ENCODE measurements at regions not wholly inside any gene's neighbourhood (a gene's known extent, or its start where the extent isn't known, plus 50 kb on each side); places are given as distances from the start of the nearest gene placed in this dataset.

- TF ChIP-seq CTCF (IDR thresholded peaks at IDR 0.05), result no peak
- TF ChIP-seq AFF4 (CRISPR knock-in tag; IDR thresholded peaks at IDR 0.05; ENCODE audit: borderline replicate concordance), result no peak
- no peak for TF ChIP-seq TEAD4 (CRISPR knock-in tag; IDR thresholded peaks at IDR 0.05)
- no peak for TF ChIP-seq HMGXB4 (CRISPR knock-in tag; IDR thresholded peaks at IDR 0.05)
- TF ChIP-seq NR1H2 (CRISPR knock-in tag; IDR thresholded peaks at IDR 0.05), result no peak
- no peak for TF ChIP-seq PRDM15 (CRISPR knock-in tag; IDR thresholded peaks at IDR 0.05)
These were observed 271.1 kb downstream of the NDUFS4 start for GRCh38 chr5:53831496-53831895.

Data from WTC11 (cell line).